Stimulated activated CD4-positive, alpha-beta T cell treated with anti-CD3 and anti-CD28 coated beads, Interleukin-2, amount 100 ng/mL, for 48 hours (primary cell): ENCODE measurements at regions not wholly inside any gene's neighbourhood (a gene's known extent, or its start where the extent isn't known, plus 50 kb on each side); places are given as distances from the start of the nearest gene placed in this dataset.
"Not testable (repeated sequence)": the region's sequence is repeated elsewhere in the genome, so short reads cannot be mapped to it uniquely, and the experiment has no call there.

Experiments used
- DNase-seq, 2 donors: peaks; one replicate each; pipeline ENCODE4 v3.0.0-alpha.2; 2020

- no peak for DNase-seq
Observed at GRCh38 chr6:103113416-103113815, 1719.9 kb downstream of the GRIK2 start.

- DNase-seq: no peak
Observed at GRCh38 chr6:103107985-103108384, 1714.5 kb downstream of the GRIK2 start.

- no peak for DNase-seq
Observed at GRCh38 chr6:103105686-103106085, 1712.2 kb downstream of the GRIK2 start.

GRCh38 chr6:103101267-103101666, 1707.8 kb downstream of the GRIK2 start:
- no peak for DNase-seq

- DNase-seq: not testable (repeated sequence)
Observed at GRCh38 chr6:103092414-103092813, 1698.9 kb downstream of the GRIK2 start.

GRCh38 chr6:103085801-103086200, 1692.3 kb downstream of the GRIK2 start:
- no peak for DNase-seq

GRCh38 chr6:103081876-103082630, 1688.5 kb downstream of the GRIK2 start:
- no peak for DNase-seq

- DNase-seq: no peak
Observed at GRCh38 chr6:103081126-103081525, 1687.6 kb downstream of the GRIK2 start.

- no peak for DNase-seq
Observed at GRCh38 chr6:103080497-103080896, 1687.0 kb downstream of the GRIK2 start.

GRCh38 chr6:103079867-103080266, 1686.4 kb downstream of the GRIK2 start:
- no peak for DNase-seq

- no peak for DNase-seq
Observed at GRCh38 chr6:103062136-103062535, 1668.6 kb downstream of the GRIK2 start.

GRCh38 chr6:103047567-103047966, 1654.1 kb downstream of the GRIK2 start:
- DNase-seq: no peak

GRCh38 chr6:103042336-103042735, 1648.8 kb downstream of the GRIK2 start:
- no peak for DNase-seq

GRCh38 chr6:103036846-103037245, 1643.3 kb downstream of the GRIK2 start:
- no peak for DNase-seq

GRCh38 chr6:103027271-103027931, 1633.9 kb downstream of the GRIK2 start:
- DNase-seq: no peak

GRCh38 chr6:103018426-103018825, 1624.9 kb downstream of the GRIK2 start:
- DNase-seq: no peak

- no peak for DNase-seq
Observed at GRCh38 chr6:103017878-103018277, 1624.4 kb downstream of the GRIK2 start.

- DNase-seq: no peak
Observed at GRCh38 chr6:103011605-103012004, 1618.1 kb downstream of the GRIK2 start.

GRCh38 chr6:103002282-103002681, 1608.8 kb downstream of the GRIK2 start:
- no peak for DNase-seq

GRCh38 chr6:103001724-103002123, 1608.2 kb downstream of the GRIK2 start:
- no peak for DNase-seq

- no peak for DNase-seq
Observed at GRCh38 chr6:103000688-103001087, 1607.2 kb downstream of the GRIK2 start.

GRCh38 chr6:102995491-102995890, 1602.0 kb downstream of the GRIK2 start:
- no peak for DNase-seq

- DNase-seq: no peak
Observed at GRCh38 chr6:102994866-102995265, 1601.4 kb downstream of the GRIK2 start.

GRCh38 chr6:102986086-102986485, 1592.6 kb downstream of the GRIK2 start:
- DNase-seq: no peak

GRCh38 chr6:102984357-102984756, 1590.8 kb downstream of the GRIK2 start:
- no peak for DNase-seq
